ENCODE measurements at regions not wholly inside any gene's neighbourhood (a gene's known extent, or its start where the extent isn't known, plus 50 kb on each side); places are given as distances from the start of the nearest gene placed in this dataset.

DNA sequence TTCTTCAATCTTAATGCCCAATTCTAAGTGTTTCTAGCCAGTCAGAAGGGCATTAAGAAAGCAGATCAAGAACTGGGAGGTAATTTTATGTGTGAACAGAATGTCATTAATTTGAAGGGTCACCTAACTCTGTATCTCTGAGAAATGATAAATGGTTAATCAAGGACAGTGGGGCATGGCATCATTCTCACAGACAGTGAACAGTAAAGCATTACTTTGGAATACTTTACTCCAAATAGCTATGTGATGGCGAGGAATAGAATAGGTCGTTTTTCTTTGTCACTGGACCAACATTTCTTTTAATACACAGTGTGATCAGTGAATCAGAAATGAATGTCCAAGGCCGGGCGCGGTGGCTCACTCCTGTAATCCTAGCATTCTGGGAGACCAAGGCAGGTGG lies 166.1 kb upstream of the KRR1 start:
- TF ChIP-seq TEAD4 (IDR thresholded peaks at IDR 0.05) (no peak), YY1 (IDR thresholded peaks at IDR 0.05; ENCODE audit: low read depth) (no peak), EP300 (IDR thresholded peaks at IDR 0.05; ENCODE audit: borderline replicate concordance) (no peak), ZBTB7A (IDR thresholded peaks at IDR 0.05; ENCODE audit: low read depth) (no peak), TAF1 (IDR thresholded peaks at IDR 0.05; ENCODE audit: low read depth) (no peak), EGR1 (IDR thresholded peaks at IDR 0.05) (no peak), USF1 (IDR thresholded peaks at IDR 0.05) (no peak), RAD21 (IDR thresholded peaks at IDR 0.05; ENCODE audit: low read depth) (no peak), CEBPB (IDR thresholded peaks at IDR 0.05) (no peak), REST (IDR thresholded peaks at IDR 0.05; ENCODE audit: low read depth) (no peak)

DNA sequence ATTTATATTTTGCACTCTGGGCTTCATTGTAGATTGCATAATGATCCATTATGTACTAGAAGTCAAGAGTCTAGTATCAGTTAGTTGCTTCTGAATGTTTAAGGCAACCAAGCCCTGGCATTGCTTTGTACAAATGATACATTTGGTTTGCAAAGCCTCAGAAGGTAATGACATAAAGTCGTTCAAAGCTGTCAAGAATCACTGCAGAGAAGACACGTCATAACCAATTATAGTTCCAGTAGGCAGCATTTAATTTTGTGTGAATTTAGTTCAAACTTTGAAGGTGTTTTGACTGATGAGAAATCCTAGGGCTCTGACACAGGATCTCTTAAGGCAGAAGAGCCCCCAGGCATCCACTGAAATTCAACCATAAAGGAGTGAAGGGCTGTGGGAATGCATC lies 163.0 kb upstream of the KRR1 start:
- no peak for TF ChIP-seq EGR1 (IDR thresholded peaks at IDR 0.05)
- no peak for TF ChIP-seq ZBTB7A (IDR thresholded peaks at IDR 0.05; ENCODE audit: low read depth)
- no peak for TF ChIP-seq FOXM1 (IDR thresholded peaks at IDR 0.05; ENCODE audit: borderline replicate concordance, low read depth)
- no peak for TF ChIP-seq EP300 (IDR thresholded peaks at IDR 0.05; ENCODE audit: borderline replicate concordance)
- TF ChIP-seq TAF1 (IDR thresholded peaks at IDR 0.05; ENCODE audit: low read depth) = no peak
- TF ChIP-seq TCF12 (IDR thresholded peaks at IDR 0.05; ENCODE audit: low read depth) = no peak
- no peak for TF ChIP-seq YY1 (IDR thresholded peaks at IDR 0.05; ENCODE audit: low read depth)
- TF ChIP-seq CREB1 (IDR thresholded peaks at IDR 0.05; ENCODE audit: low read depth) = no peak
- TF ChIP-seq NFIC (IDR thresholded peaks at IDR 0.05) = no peak
- TF ChIP-seq USF1 (IDR thresholded peaks at IDR 0.05) = no peak
- TF ChIP-seq CEBPB (IDR thresholded peaks at IDR 0.05) = no peak

DNA sequence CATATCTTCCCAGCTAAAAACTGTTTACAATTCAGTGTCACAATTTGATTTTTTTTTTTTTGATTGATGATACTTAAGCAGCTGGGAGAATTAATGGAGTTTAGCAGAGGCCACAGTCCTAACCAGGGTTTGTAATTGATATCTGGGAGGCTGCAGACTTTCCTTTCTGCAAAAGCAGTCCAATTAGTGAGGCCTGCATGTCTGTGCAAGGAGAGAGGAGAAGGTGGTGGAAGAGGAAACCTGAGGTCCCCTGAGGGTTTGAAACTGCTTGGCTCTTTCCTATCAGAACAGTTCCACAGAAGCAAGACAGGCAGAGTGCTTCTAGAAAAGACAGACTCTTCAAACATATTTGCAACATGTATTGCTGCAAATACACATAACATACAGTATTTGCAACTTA lies 160.8 kb upstream of the KRR1 start:
- TF ChIP-seq TAF1 (IDR thresholded peaks at IDR 0.05; ENCODE audit: low read depth) = no peak

DNA sequence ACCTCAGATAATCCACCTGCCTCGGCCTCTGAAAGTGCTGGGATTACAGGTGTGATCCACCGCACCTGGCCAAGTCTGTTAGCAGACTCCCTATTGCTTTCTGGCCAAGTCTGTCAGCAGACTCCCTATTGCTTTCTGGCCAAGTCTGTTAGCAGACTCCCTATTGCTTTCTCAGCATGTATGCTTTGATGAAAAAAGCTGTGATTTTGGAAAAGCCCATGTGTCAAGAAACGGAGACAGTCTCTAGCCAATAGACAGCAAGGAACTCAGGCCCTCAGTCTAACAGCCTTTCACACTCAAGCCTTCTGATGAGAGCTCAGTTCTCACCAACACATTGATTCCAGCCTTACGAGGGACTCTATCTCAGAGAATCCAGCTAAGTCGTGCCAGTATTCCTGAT lies 158.8 kb upstream of the KRR1 start:
- TF ChIP-seq TCF12 (IDR thresholded peaks at IDR 0.05; ENCODE audit: low read depth) (no peak), RAD21 (IDR thresholded peaks at IDR 0.05; ENCODE audit: low read depth) (no peak), USF1 (IDR thresholded peaks at IDR 0.05) (no peak), ZBTB7A (IDR thresholded peaks at IDR 0.05; ENCODE audit: low read depth) (no peak), NFIC (IDR thresholded peaks at IDR 0.05) (no peak), TAF1 (IDR thresholded peaks at IDR 0.05; ENCODE audit: low read depth) (no peak), CEBPB (IDR thresholded peaks at IDR 0.05) (no peak), CREB1 (IDR thresholded peaks at IDR 0.05; ENCODE audit: low read depth) (no peak), EGR1 (IDR thresholded peaks at IDR 0.05) (no peak), YY1 (IDR thresholded peaks at IDR 0.05; ENCODE audit: low read depth) (no peak), TEAD4 (IDR thresholded peaks at IDR 0.05) (no peak)
- TF ChIP-seq, protein P1, sequence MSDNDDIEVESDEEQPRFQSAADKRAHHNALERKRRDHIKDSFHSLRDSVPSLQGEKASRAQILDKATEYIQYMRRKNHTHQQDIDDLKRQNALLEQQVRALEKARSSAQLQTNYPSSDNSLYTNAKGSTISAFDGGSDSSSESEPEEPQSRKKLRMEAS (IDR thresholded peaks at IDR 0.05) = no peak

- TF ChIP-seq EGR1 (IDR thresholded peaks at IDR 0.05) (no peak), EP300 (IDR thresholded peaks at IDR 0.05; ENCODE audit: borderline replicate concordance) (no peak), NFIC (IDR thresholded peaks at IDR 0.05) (no peak), RAD21 (IDR thresholded peaks at IDR 0.05; ENCODE audit: low read depth) (no peak)
Measured at GRCh38 chr12:75666939-75667334, 155.5 kb upstream of the KRR1 start.

DNA sequence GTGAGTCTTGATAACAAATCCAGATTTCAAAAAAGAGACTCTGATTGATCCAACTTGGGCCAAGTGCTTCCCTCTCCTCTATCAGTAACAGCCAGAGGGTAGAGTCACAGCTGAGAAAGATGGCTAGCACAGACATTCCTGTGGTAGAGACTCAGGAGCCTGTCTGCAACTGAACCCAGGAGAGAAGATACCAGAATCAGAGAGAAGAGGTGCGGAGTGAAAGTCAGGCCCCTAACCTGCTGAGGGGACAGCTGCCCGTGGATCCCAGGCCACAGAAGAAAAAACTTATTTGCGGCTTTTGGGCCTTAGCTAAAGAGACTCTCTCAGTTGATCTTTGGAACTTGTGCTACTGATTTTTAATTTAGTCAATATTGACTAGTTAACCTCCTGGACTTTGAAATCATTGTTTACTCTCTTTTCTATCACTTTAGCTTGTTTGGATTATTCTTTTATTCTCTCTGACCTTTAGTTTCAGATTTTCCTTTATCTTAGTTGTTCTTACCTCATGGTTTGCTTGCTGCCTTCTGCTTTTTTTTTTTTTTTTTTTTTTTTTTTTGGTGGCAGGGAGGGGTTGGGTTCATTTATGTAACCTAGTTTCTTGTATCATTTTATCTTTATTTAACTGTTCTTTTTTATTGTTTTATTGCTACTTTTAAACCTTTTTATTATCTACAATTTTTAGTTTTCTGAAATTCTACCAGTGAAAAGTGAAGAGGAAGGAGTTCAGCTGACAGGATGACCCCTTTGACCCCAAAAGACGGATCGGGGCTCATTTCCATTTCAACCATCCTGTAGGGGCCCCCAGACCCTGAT lies 154.9 kb upstream of the KRR1 start:
- no peak for TF ChIP-seq CREB1 (IDR thresholded peaks at IDR 0.05; ENCODE audit: low read depth)
- TF ChIP-seq USF1 (IDR thresholded peaks at IDR 0.05) = no peak
- no peak for TF ChIP-seq YY1 (IDR thresholded peaks at IDR 0.05; ENCODE audit: low read depth)
- no peak for TF ChIP-seq ZBTB7A (IDR thresholded peaks at IDR 0.05; ENCODE audit: low read depth)
- no peak for TF ChIP-seq TEAD4 (IDR thresholded peaks at IDR 0.05)
- TF ChIP-seq FOXM1 (IDR thresholded peaks at IDR 0.05; ENCODE audit: borderline replicate concordance, low read depth) = no peak
- no peak for TF ChIP-seq NFIC (IDR thresholded peaks at IDR 0.05)
- no peak for TF ChIP-seq EGR1 (IDR thresholded peaks at IDR 0.05)
- TF ChIP-seq EP300 (IDR thresholded peaks at IDR 0.05; ENCODE audit: borderline replicate concordance) = no peak
- TF ChIP-seq REST (IDR thresholded peaks at IDR 0.05; ENCODE audit: low read depth) = no peak
- TF ChIP-seq, protein P1 (IDR thresholded peaks at IDR 0.05) = no peak
- TF ChIP-seq TCF12 (IDR thresholded peaks at IDR 0.05; ENCODE audit: low read depth) = no peak
- TF ChIP-seq RAD21 (IDR thresholded peaks at IDR 0.05; ENCODE audit: low read depth) = no peak

Data from Ishikawa (cell line).